Upper lobe of right lung (tissue), 1 donor: ENCODE measurements at regions not wholly inside any gene's neighbourhood (a gene's known extent, or its start where the extent isn't known, plus 50 kb on each side); places are given as distances from the start of the nearest gene placed in this dataset.
A peak's percentile ranks its signal among the peaks of the same experiment; 100 is the strongest.

Source experiments
- ATAC-seq: fragments of 200-7000 bp; cut with Tn5 transposase; one replicate; pipeline ENCODE4 v1.9.1; 2020; ENCODE audit warnings: mild to moderate bottlenecking, moderate library complexity
- DNase-seq: peaks from one replicate; pipeline ENCODE4 v3.0.0-alpha.2; 2020
- H3K27ac ChIP-seq: fragments of 200-600 bp; one replicate; pipeline ENCODE4 v1.8.0; 2022
- H3K27me3 ChIP-seq: fragments of 200-600 bp; one replicate; pipeline ENCODE4 v1.8.0; 2022; ENCODE audit warnings: mild to moderate bottlenecking
- H3K36me3 ChIP-seq: fragments of 200-600 bp; one replicate; pipeline ENCODE4 v1.8.0; 2022
- H3K4me1 ChIP-seq: fragments of 200-600 bp; one replicate; pipeline ENCODE4 v1.8.0; 2022
- H3K4me3 ChIP-seq: fragments of 200-600 bp; one replicate; pipeline ENCODE4 v1.8.0; 2022; ENCODE audit warnings: mild to moderate bottlenecking
- H3K9me3 ChIP-seq: fragments of 200-600 bp; one replicate; pipeline ENCODE4 v1.8.0; 2022
- intact Hi-C: fragments of 100-400 bp; cut with DNase I; formaldehyde crosslinking; loops from one replicate; pipeline ENCODE4 v1.11.0; 2022
- TF ChIP-seq, protein P1 (sequence below): fragments of 200-600 bp; IDR thresholded peaks from one replicate; pipeline ENCODE4 v1.8.0; 2022; ENCODE audit warnings: antibody characterized with exemption
- donor health status: DM: no; HTN: yes; CAD: no; lungs with severe emphysema.

DNA sequence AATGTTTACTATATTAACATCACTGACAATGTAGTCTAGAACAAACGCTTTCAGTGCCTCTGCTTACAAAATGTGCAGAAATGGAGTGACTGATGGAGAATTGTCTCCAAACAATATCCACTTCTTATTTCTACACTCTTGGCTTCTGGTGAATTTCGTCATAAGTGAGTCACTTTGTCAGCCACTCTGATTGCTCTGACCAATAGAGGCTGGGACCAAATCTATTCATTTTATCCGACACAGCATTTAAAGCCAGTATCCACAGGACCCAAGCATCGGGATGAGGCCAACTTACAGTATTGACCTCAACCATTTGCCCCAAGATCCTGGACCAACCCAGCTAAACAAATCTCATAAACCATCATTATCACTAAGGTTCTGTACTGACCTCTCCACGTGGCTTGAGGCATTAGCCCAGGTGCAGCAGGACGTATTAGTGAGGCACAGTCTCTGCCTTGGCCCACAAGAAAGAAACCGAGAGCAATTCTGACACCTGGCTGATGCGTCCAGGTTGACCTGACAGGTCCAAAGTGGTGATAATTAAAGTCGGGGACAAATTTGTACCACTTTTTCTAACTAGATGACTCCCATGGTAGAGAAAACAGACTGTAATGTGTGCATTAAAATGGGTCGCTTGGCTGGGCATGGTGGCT lies 53.3 kb upstream of the ERO1B start:
- no peak for DNase-seq
- intact Hi-C loops = no loop called here
- H3K4me1 ChIP-seq = no peaks in the 10 kb centered on the region
- H3K9me3 ChIP-seq = no peaks in the 10 kb centered on the region
- no peaks in the 10 kb centered on the region for H3K36me3 ChIP-seq
- no peaks in the 10 kb centered on the region for H3K27me3 ChIP-seq
- H3K27ac ChIP-seq = no peak overlapping the region
- no peak for ATAC-seq
- no peak overlapping the region for H3K4me3 ChIP-seq
- TF ChIP-seq, protein P1, sequence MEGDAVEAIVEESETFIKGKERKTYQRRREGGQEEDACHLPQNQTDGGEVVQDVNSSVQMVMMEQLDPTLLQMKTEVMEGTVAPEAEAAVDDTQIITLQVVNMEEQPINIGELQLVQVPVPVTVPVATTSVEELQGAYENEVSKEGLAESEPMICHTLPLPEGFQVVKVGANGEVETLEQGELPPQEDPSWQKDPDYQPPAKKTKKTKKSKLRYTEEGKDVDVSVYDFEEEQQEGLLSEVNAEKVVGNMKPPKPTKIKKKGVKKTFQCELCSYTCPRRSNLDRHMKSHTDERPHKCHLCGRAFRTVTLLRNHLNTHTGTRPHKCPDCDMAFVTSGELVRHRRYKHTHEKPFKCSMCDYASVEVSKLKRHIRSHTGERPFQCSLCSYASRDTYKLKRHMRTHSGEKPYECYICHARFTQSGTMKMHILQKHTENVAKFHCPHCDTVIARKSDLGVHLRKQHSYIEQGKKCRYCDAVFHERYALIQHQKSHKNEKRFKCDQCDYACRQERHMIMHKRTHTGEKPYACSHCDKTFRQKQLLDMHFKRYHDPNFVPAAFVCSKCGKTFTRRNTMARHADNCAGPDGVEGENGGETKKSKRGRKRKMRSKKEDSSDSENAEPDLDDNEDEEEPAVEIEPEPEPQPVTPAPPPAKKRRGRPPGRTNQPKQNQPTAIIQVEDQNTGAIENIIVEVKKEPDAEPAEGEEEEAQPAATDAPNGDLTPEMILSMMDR = no peak

DNA sequence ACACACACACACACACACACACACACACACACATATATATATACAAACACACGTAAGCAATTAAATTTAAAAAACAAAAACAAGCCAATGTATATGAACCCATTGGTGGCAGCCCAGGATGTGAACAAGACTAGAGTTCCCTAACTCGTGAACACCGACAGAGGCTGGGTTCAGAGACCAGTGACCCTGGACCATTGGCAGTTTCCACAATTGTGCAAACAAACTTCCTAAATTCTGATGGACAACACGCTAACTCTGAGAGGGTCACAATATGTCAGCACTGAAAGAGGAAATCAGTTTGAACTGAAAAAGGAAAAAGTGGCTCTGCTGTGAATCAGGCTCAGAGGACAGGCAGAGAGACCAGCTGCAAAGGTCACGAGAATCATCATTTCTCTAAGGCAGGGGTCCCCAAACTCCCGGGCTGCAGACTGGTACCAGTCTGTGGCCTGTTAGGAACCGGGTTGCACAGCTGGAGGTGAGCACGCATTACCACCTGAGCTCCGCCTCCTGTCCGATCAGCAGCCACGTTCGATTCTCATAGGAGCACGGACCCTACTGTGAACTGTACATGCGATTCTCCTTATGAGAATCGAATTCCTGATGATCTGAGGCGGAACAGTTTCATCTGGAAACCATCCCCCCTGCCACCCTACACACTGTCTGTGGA lies 50.5 kb upstream of the ERO1B start:
- DNase-seq = no peak
- H3K27me3 ChIP-seq = no peaks in the 10 kb centered on the region
- TF ChIP-seq, protein P1 = no peak
- ATAC-seq = peak; percentile 45
- intact Hi-C loops = no loop called here
- H3K27ac ChIP-seq = no peak overlapping the region
- no peaks in the 10 kb centered on the region for H3K4me1 ChIP-seq
- no peaks in the 10 kb centered on the region for H3K9me3 ChIP-seq
- H3K36me3 ChIP-seq = no peaks in the 10 kb centered on the region
- H3K4me3 ChIP-seq = no peak overlapping the region
